GM10248 (cell line): ENCODE measurements at regions not wholly inside any gene's neighbourhood (a gene's known extent, or its start where the extent isn't known, plus 50 kb on each side); places are given as distances from the start of the nearest gene placed in this dataset.

ENCODE experiments used
- CTCF ChIA-PET: fragments of 300-600 bp; sonication (Branson Sonifier 250); formaldehyde crosslinking; extraction: SDS; loops from one replicate; lab custom pipeline; 2021; ENCODE audit warnings: antibody characterized with exemption; lab: Yijun Ruan, JAX
- POLR2A ChIA-PET: fragments of 350-650 bp; sonication (Branson Sonifier 250); formaldehyde crosslinking; extraction: SDS; loops from one replicate; lab custom pipeline; 2020; ENCODE audit warnings: antibody characterized with exemption; lab: Yijun Ruan, JAX
- DNase-seq: peaks from one replicate; pipeline ENCODE4 v3.0.0; 2012; ENCODE audit errors: extremely low spot score
- CTCF ChIP-seq: IDR thresholded peaks from 2 replicates; pipeline ENCODE4 v1.5.1; 2012; ENCODE audit warnings: mild to moderate bottlenecking, low read depth; ENCODE audit errors: extremely low read depth, missing control alignments, control extremely low read depth

GRCh38 chr3:10757821-10758130 lies 58.3 kb upstream of the SLC6A11 start:
- ChIA-PET POLR2A (no interaction called here), CTCF (interaction anchor here (0.8 to 4.8 kb wide), 20 partner anchors 9 to 1046 kb away, joined by 3 to 42 read pairs (median 5); no protein-coding TSS in a partner anchor)
- DNase-seq, result no peak
- no peak for TF ChIP-seq CTCF

GRCh38 chr3:10758304-10759037 lies 57.6 kb upstream of the SLC6A11 start:
- DNase-seq, result peak; percentile 72
- CTCF ChIA-PET, result interaction anchor here (0.8 to 4.8 kb wide), 21 partner anchors 9 to 1046 kb away, joined by 3 to 42 read pairs (median 5); no protein-coding TSS in a partner anchor
- POLR2A ChIA-PET, result no interaction called here
- peak; percentile 87 for TF ChIP-seq CTCF

GRCh38 chr3:10759495-10759894 lies 56.5 kb upstream of the SLC6A11 start:
- ChIA-PET CTCF (interaction anchor here (0.7 to 4.8 kb wide), 6 partner anchors 10 to 478 kb away, joined by 3 to 42 read pairs (median 10); no protein-coding TSS in a partner anchor), POLR2A (no interaction called here)
- DNase-seq, result no peak
- TF ChIP-seq CTCF, result no peak

GRCh38 chr3:10760199-10760598 lies 55.8 kb upstream of the SLC6A11 start:
- CTCF ChIA-PET, result interaction anchor here (1.3 to 4.8 kb wide), 4 partner anchors 9 to 21 kb away, joined by 4 to 42 read pairs (median 19); no protein-coding TSS in a partner anchor
- TF ChIP-seq CTCF, result no peak
- DNase-seq, result no peak
- POLR2A ChIA-PET, result no interaction called here

GRCh38 chr3:10761583-10761982 lies 54.4 kb upstream of the SLC6A11 start:
- CTCF ChIA-PET, result interaction anchor here (1.3 to 4.8 kb wide), 3 partner anchors 7 to 22 kb away, joined by 4 to 42 read pairs (median 10); no protein-coding TSS in a partner anchor
- TF ChIP-seq CTCF, result no peak
- POLR2A ChIA-PET, result no interaction called here
- no peak for DNase-seq

GRCh38 chr3:10762116-10762515 lies 53.9 kb upstream of the SLC6A11 start:
- POLR2A ChIA-PET, result no interaction called here
- CTCF ChIA-PET, result no interaction called here

More at GRCh38 chr3:10762116-10762515, 53.9 kb upstream of the SLC6A11 start:
- no peak for DNase-seq
- TF ChIP-seq CTCF, result no peak
